ENCODE measurements at regions not wholly inside any gene's neighbourhood (a gene's known extent, or its start where the extent isn't known, plus 50 kb on each side); places are given as distances from the start of the nearest gene placed in this dataset.

DNA sequence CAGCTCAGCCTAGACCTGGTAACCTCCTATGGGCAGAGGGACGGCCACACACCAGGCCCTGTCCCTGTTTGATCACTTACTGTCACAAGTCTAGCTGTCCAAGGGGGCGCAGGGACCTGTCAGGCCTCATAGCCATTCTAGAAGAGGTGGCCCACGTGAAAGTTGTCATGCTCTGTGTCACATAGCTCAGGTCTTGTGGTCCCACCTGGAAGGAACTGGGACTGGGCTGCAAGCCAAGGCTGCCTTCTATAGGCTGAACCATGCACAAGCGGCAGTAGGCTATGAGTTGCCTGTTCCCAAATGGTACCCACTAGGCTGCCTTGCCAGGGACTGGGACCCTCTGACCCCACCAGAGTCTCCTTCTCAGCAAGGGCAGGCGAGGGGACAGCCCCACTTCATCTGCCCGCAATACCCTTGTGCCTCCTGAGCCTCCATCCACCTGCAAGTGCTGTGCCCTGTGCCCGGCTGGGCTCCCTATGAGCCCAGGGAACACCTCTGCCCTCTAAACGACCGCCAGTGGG is 177.5 kb downstream of the ANAPC1 start:
- TF ChIP-seq, protein P1, sequence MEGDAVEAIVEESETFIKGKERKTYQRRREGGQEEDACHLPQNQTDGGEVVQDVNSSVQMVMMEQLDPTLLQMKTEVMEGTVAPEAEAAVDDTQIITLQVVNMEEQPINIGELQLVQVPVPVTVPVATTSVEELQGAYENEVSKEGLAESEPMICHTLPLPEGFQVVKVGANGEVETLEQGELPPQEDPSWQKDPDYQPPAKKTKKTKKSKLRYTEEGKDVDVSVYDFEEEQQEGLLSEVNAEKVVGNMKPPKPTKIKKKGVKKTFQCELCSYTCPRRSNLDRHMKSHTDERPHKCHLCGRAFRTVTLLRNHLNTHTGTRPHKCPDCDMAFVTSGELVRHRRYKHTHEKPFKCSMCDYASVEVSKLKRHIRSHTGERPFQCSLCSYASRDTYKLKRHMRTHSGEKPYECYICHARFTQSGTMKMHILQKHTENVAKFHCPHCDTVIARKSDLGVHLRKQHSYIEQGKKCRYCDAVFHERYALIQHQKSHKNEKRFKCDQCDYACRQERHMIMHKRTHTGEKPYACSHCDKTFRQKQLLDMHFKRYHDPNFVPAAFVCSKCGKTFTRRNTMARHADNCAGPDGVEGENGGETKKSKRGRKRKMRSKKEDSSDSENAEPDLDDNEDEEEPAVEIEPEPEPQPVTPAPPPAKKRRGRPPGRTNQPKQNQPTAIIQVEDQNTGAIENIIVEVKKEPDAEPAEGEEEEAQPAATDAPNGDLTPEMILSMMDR (IDR thresholded peaks at IDR 0.05) = no peak
- TF ChIP-seq POLR2A (IDR thresholded peaks at IDR 0.05) = no peak

All from gastroesophageal sphincter (tissue), 3 donors.